IPS-NIHi11 (cell line): ENCODE measurements at regions not wholly inside any gene's neighbourhood (a gene's known extent, or its start where the extent isn't known, plus 50 kb on each side); places are given as distances from the start of the nearest gene placed in this dataset.
"Not testable (repeated sequence)": the region's sequence is repeated elsewhere in the genome, so short reads cannot be mapped to it uniquely, and the experiment has no call there.

Experiments
- DNase-seq: peaks from one replicate; pipeline ENCODE4 v3.0.0; 2012; ENCODE audit warnings: mixed read lengths, low spot score

GRCh38 chr7:68707958-68708357 is 890.3 kb upstream of the AUTS2 start:
- DNase-seq = no peak

- DNase-seq = no peak
Observed at GRCh38 chr7:68712956-68713495, 885.2 kb upstream of the AUTS2 start.

- DNase-seq = not testable (repeated sequence)
Observed at GRCh38 chr7:68714135-68714534, 884.1 kb upstream of the AUTS2 start.

- no peak for DNase-seq
Observed at GRCh38 chr7:68715907-68716306, 882.4 kb upstream of the AUTS2 start.

- no peak for DNase-seq
Observed at GRCh38 chr7:68717176-68717575, 881.1 kb upstream of the AUTS2 start.

GRCh38 chr7:68718097-68718551 is 880.2 kb upstream of the AUTS2 start:
- DNase-seq = no peak

- DNase-seq = no peak
Observed at GRCh38 chr7:68720697-68721096, 877.6 kb upstream of the AUTS2 start.

- DNase-seq = no peak
Observed at GRCh38 chr7:68722044-68722443, 876.2 kb upstream of the AUTS2 start.

- DNase-seq = no peak
Observed at GRCh38 chr7:68724965-68725364, 873.3 kb upstream of the AUTS2 start.

GRCh38 chr7:68725843-68726785 is 872.2 kb upstream of the AUTS2 start:
- DNase-seq = no peak

GRCh38 chr7:68728720-68729119 is 869.6 kb upstream of the AUTS2 start:
- DNase-seq = not testable (repeated sequence)

GRCh38 chr7:68729371-68729770 is 868.9 kb upstream of the AUTS2 start:
- DNase-seq = no peak

GRCh38 chr7:68730194-68730593 is 868.1 kb upstream of the AUTS2 start:
- no peak for DNase-seq

GRCh38 chr7:68730964-68731363 is 867.3 kb upstream of the AUTS2 start:
- DNase-seq = no peak

- no peak for DNase-seq
Observed at GRCh38 chr7:68733219-68734153, 864.8 kb upstream of the AUTS2 start.

GRCh38 chr7:68734431-68734830 is 863.8 kb upstream of the AUTS2 start:
- DNase-seq = no peak

- DNase-seq = no peak
Observed at GRCh38 chr7:68739306-68739705, 859.0 kb upstream of the AUTS2 start.

GRCh38 chr7:68744036-68744435 is 854.2 kb upstream of the AUTS2 start:
- DNase-seq = no peak

GRCh38 chr7:68748934-68749900 is 849.1 kb upstream of the AUTS2 start:
- DNase-seq = no peak

GRCh38 chr7:68752485-68753178 is 845.6 kb upstream of the AUTS2 start:
- no peak for DNase-seq

- DNase-seq = no peak
Observed at GRCh38 chr7:68754414-68754813, 843.9 kb upstream of the AUTS2 start.
